ENCODE measurements at regions not wholly inside any gene's neighbourhood (a gene's known extent, or its start where the extent isn't known, plus 50 kb on each side); places are given as distances from the start of the nearest gene placed in this dataset.
A peak's percentile ranks its signal among the peaks of the same experiment; 100 is the strongest.
"Not testable (repeated sequence)": the region's sequence is repeated elsewhere in the genome, so short reads cannot be mapped to it uniquely, and the experiment has no call there.

- DNase-seq: no peak
Observed at GRCh38 chrX:93177930-93178329, 495.4 kb downstream of the NAP1L3 start.

GRCh38 chrX:93169771-93170170, 503.6 kb downstream of the NAP1L3 start:
- DNase-seq: no peak

GRCh38 chrX:93120805-93121204, 552.6 kb downstream of the NAP1L3 start:
- no peak for DNase-seq

GRCh38 chrX:93103353-93104067, 569.9 kb downstream of the NAP1L3 start:
- not testable (repeated sequence) for DNase-seq

GRCh38 chrX:93095535-93095934, 577.8 kb downstream of the NAP1L3 start:
- DNase-seq: not testable (repeated sequence)

GRCh38 chrX:93078906-93079305, 594.5 kb downstream of the NAP1L3 start:
- DNase-seq: not testable (repeated sequence)

GRCh38 chrX:93055264-93055663, 618.1 kb downstream of the NAP1L3 start:
- DNase-seq: not testable (repeated sequence)

- not testable (repeated sequence) for DNase-seq
Observed at GRCh38 chrX:93019841-93020240, 653.5 kb downstream of the NAP1L3 start.

GRCh38 chrX:93014481-93015030, 658.8 kb downstream of the NAP1L3 start:
- DNase-seq: peak; percentile 1
